GM08714 (cell line): ENCODE measurements at regions not wholly inside any gene's neighbourhood (a gene's known extent, or its start where the extent isn't known, plus 50 kb on each side); places are given as distances from the start of the nearest gene placed in this dataset.
"Not testable (repeated sequence)": the region's sequence is repeated elsewhere in the genome, so short reads cannot be mapped to it uniquely, and the experiment has no call there.

Experiments
- H3K4me3 ChIP-seq: fragments of 200-500 bp; sonication (Bioruptor generic); 2 replicates; pipeline ENCODE4 v1.5.1; 2014; ENCODE audit warnings: mild to moderate bottlenecking, low read length, inconsistent platforms
- ZNF274 ChIP-seq: IDR thresholded peaks from 2 replicates; pipeline ENCODE4 v1.6.1; 2012; ENCODE audit warnings: mild to moderate bottlenecking, low read depth, low read length

DNA sequence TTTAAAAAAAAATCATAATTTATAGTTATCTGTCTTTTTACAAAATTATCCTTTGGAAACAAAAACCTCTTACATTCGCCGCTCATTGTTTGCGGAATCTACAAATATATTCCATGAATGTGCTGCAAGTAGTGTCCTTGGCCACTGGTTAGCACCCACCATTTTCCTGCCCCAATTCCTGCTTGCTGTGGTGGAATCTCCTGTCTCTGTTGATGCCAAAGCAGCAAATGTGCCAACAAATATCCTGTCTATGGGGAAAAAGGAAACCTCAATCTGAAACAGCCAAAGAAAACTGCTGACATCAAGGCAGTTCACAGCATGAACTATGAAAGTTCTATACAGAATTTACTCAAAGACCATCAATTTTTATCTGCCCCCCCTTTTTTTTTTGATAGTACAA is 603.6 kb downstream of the COL12A1 start:
- H3K4me3 ChIP-seq = no peak overlapping the region
- TF ChIP-seq ZNF274 = no peak

DNA sequence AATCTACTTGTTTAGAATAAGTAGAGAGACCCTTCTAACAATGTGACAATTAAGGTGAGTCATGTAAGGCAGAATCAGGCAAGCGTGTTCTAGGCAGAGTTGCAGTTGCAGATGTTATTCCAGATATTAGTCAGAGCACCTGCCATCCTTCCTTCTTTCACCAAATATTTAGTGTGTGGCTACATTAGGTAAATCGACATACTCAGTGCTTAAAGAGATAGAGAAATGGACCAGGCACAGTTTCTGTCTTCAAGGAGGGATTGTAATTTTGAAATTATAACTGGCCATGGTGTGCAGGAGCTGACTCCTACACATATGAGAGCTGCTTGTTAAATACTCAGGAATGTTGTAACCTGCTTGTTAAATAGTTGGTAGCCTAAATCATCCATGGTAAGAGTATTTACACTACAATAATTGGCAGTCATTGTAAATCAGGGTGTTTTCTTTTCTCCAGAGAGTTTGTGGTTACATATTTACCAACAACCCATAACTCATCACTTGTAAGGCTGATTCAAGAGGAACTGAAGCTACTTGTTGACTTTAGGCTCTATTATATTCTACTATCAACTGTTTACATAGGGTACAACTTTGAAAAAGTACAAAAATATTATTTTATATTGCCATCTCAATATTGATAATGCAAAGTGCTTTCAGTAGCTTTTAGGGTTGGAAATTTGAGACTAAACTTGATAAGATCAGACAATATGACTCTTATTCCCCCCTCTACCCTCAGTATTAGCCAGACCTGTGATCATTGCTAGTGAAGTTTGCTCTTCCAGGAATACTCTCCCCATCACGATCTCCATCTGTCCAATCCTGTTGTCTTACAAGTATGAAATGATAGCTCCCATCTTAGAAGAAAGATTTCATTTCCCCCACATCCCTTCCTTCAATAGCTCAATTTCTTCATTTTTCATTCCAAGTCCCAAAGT is 607.1 kb downstream of the COL12A1 start:
- TF ChIP-seq ZNF274 = no peak
- H3K4me3 ChIP-seq = peak overlapping the region; percentile 39; the same call in 1 of the 2 replicates

- no peak overlapping the region for H3K4me3 ChIP-seq
- TF ChIP-seq ZNF274 = no peak
Measured at GRCh38 chr6:74597840-74598239, 608.0 kb downstream of the COL12A1 start.

- no peak overlapping the region for H3K4me3 ChIP-seq
- no peak for TF ChIP-seq ZNF274
Measured at GRCh38 chr6:74597266-74597665, 608.6 kb downstream of the COL12A1 start.

DNA sequence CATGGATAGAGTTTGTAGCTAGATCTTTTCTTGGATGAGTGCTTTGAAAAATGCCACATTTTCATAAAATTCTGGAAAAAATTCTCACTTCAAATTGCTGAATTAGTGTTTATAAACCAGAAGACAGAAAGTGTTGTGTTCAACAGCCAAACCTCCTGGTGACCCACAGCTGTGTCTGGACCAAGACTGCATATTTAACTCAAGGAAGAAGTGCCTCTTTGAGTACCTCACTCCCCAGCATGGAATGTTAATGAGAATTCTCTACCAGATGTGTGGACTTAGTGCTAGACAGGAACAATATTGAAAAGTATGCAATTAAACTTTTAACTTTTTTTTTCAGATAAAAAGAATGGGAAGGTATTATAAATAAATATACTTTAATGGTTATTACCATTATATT is 609.3 kb downstream of the COL12A1 start:
- TF ChIP-seq ZNF274 = no peak
- H3K4me3 ChIP-seq = no peak overlapping the region

GRCh38 chr6:74594350-74594749 is 611.5 kb downstream of the COL12A1 start:
- H3K4me3 ChIP-seq = not testable (repeated sequence)

DNA sequence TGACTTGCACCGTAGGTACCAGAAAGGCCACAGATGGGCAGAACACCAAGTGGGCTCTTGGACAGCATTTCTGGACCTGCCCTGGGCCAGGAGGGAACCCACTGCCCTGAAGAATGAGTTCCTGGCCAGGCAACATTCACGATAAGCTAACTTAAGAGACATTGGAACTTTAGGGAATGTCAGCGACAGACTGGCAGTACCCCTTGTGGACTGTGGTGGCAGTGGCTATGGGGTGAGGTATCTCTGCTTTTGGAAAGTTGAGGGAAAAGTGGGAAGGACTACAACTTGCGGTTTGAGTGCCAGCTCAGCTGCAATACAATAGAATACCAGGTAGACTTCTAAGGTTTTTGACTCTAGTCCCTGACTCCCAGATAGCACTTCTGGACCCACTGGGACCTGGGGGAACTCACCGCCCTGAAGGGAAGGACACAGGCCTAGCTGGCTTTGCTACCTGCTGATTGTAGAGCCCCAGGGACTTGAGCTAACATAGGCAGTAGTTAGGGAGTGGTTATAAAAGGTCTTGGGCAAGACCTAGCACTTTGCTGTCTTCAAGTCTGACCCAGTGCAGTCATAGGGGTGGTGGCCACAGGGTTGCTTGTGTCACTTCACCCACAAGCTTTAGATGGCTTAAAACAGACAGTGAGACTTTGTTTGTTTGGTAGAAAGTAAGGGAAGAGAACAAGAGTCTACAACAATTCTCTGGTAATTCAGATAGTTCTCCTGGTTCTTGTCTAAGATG is 617.6 kb downstream of the COL12A1 start:
- no peak for TF ChIP-seq ZNF274

DNA sequence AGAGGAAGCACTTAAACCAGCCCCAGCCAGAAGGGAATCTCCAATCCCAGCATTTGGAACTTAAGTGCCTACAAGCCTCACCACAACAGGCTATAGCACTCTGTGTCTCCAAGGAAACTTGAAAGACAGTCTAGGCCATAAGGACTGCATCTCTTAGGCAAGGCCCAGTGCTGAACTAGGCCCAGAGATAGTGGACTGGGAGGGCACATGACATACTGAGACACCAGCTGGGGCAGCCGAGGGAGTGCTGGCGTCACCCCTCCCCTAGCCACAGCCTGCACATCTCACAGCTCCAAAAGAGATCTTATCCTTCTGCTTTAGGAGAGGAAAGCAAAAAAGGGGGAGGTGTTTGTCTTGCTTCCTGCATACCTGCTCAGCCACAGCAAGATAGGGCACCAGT is 618.5 kb downstream of the COL12A1 start:
- H3K4me3 ChIP-seq = no peak overlapping the region
- TF ChIP-seq ZNF274 = no peak

More for the DNA sequence above, 617.6 kb downstream of the COL12A1 start:
- no peak overlapping the region for H3K4me3 ChIP-seq

DNA sequence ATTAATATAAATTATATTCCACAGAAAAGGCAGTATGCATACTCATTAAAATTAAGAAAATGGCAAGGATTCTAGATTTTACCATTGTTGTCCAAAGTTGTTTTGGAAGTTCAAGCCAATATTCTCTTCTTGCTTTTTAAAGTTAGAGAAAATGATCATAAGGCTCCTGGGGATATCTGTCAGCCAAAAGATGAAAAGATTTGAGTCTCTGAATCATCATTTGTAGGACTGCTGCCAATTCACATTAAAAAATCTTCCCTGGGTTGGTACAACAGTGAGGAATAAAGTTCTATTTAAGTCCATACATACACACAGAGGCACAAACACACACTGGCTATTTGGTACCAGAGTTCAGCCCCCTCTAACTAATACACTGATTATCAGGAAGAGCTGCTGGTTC is 620.1 kb downstream of the COL12A1 start:
- TF ChIP-seq ZNF274 = no peak
- H3K4me3 ChIP-seq = no peak overlapping the region

- H3K4me3 ChIP-seq = no peak overlapping the region
- TF ChIP-seq ZNF274 = no peak
Measured at GRCh38 chr6:74581681-74582080, 624.2 kb downstream of the COL12A1 start.

GRCh38 chr6:74579794-74580193 is 626.1 kb downstream of the COL12A1 start:
- no peak for TF ChIP-seq ZNF274
- H3K4me3 ChIP-seq = no peak overlapping the region

DNA sequence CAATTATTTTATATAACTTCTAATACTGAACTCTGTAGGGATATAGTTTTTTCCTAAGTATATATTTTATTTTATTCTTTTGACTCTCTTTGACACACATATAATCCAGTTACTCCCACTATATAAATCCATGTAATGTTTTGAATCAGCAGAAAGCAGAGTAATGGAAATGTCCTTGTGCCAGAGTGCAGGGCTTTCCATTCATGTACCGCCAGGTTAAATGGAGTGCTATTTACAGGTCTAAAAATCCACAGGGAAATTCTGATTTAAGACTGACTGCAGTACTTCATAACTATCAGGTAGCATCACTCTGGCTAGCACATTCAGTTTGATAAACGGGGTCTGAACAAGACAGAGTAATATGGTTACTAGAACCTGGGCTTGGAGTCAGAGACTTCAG is 626.8 kb downstream of the COL12A1 start:
- H3K4me3 ChIP-seq = no peak overlapping the region
- no peak for TF ChIP-seq ZNF274

GRCh38 chr6:74578339-74578738 is 627.5 kb downstream of the COL12A1 start:
- H3K4me3 ChIP-seq = no peak overlapping the region
- TF ChIP-seq ZNF274 = no peak

DNA sequence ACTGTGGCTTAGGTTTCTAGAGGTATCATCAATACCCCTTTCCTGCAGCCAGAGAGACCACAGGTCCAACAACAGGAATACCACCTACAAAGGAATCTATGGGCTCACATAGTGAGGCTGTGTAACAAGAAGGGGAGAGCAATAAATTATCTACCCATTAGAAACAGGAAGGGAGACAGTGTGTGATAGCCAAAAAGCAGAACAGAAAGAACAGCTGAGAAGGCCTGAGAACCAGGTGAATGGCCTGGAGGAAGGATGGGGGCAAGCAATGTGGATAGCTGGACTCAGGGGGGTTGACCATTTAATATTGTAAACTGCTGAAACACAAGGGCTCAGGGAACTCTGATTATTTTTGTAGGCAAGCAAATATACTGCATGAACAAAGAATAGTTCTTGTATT is 628.2 kb downstream of the COL12A1 start:
- no peak for TF ChIP-seq ZNF274
- peak overlapping the region; percentile 56; the same call in 1 of the 2 replicates for H3K4me3 ChIP-seq

DNA sequence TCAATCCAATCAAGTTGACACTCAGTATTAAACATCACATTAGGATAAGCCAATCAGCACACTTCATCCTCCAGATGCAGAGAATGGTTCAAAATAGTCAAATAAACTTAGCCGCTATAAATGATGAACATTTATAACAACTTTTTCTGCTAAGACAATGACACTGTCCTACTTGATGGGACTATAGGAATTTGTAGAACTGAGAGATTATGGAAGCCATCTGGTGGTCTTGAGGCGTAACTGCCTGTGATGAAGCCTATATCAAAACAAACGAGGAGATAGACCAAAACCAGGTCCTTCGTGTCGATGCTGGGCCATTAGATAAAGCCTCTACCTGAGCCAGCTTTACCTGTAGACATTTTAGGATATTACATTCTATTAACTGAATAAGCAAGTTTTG is 631.1 kb downstream of the COL12A1 start:
- H3K4me3 ChIP-seq = no peak overlapping the region
- TF ChIP-seq ZNF274 = no peak
